ENCODE measurements at regions not wholly inside any gene's neighbourhood (a gene's known extent, or its start where the extent isn't known, plus 50 kb on each side); places are given as distances from the start of the nearest gene placed in this dataset.

DNA sequence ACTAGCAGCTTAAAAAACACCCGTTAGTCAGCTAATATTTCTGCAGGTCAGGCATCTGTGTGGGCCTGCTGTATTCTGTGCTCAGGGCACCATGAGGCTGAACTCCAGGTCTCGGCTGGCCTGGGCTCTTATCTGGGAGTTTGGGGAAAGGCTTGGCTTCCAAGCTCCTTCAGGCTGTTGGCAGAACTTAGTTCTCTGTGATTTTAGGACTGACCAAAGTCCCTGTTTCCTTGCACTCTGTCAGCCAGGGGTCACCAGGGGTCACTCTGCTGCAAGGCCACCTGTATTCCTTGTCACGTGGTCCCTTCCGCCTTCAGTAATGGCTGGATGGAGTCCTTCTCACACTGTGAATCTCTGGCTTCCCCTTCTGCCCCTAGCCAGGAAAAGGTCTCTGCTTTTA is 586.4 kb downstream of the AACS start:
- no peaks in the 10 kb centered on the region for H3F3A ChIP-seq (ENCODE audit: insufficient read depth, low read length, poor library complexity, severe bottlenecking)
- no peaks in the 10 kb centered on the region for H4K20me1 ChIP-seq (ENCODE audit: insufficient read depth)
- H3K4me3 ChIP-seq (ENCODE audit: low read length): no peak overlapping the region
- TF ChIP-seq POLR2AphosphoS5 (IDR thresholded peaks at IDR 0.05) (no peak), EP300 (conservative IDR thresholded peaks at IDR 0.05; ENCODE audit: poor library complexity, severe bottlenecking) (no peak), RAD21 (conservative IDR thresholded peaks at IDR 0.05) (no peak), SMC3 (conservative IDR thresholded peaks at IDR 0.05; ENCODE audit: poor library complexity) (no peak), CTCF (IDR thresholded peaks at IDR 0.05; ENCODE audit: poor library complexity, severe bottlenecking) (no peak), EZH2 (IDR thresholded peaks at IDR 0.05; ENCODE audit: borderline replicate concordance, insufficient read depth, low read length, poor library complexity, severe bottlenecking) (no peak), MXI1 (conservative IDR thresholded peaks at IDR 0.05; ENCODE audit: poor library complexity, severe bottlenecking) (no peak), TAF1 (IDR thresholded peaks at IDR 0.05; ENCODE audit: low read depth) (no peak)
- TF ChIP-seq, protein P1, sequence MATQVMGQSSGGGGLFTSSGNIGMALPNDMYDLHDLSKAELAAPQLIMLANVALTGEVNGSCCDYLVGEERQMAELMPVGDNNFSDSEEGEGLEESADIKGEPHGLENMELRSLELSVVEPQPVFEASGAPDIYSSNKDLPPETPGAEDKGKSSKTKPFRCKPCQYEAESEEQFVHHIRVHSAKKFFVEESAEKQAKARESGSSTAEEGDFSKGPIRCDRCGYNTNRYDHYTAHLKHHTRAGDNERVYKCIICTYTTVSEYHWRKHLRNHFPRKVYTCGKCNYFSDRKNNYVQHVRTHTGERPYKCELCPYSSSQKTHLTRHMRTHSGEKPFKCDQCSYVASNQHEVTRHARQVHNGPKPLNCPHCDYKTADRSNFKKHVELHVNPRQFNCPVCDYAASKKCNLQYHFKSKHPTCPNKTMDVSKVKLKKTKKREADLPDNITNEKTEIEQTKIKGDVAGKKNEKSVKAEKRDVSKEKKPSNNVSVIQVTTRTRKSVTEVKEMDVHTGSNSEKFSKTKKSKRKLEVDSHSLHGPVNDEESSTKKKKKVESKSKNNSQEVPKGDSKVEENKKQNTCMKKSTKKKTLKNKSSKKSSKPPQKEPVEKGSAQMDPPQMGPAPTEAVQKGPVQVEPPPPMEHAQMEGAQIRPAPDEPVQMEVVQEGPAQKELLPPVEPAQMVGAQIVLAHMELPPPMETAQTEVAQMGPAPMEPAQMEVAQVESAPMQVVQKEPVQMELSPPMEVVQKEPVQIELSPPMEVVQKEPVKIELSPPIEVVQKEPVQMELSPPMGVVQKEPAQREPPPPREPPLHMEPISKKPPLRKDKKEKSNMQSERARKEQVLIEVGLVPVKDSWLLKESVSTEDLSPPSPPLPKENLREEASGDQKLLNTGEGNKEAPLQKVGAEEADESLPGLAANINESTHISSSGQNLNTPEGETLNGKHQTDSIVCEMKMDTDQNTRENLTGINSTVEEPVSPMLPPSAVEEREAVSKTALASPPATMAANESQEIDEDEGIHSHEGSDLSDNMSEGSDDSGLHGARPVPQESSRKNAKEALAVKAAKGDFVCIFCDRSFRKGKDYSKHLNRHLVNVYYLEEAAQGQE (IDR thresholded peaks at IDR 0.05; ENCODE audit: borderline replicate concordance): no peak
- H3K9ac ChIP-seq (ENCODE audit: low read length): no peak overlapping the region
- H3K79me2 ChIP-seq (replicated peaks; ENCODE audit: insufficient read depth, low read length): no peaks in the 10 kb centered on the region
- no peaks in the 10 kb centered on the region for H3K9me3 ChIP-seq (ENCODE audit: low read length)
- H3K36me3 ChIP-seq (ENCODE audit: insufficient read depth, low read length): no peaks in the 10 kb centered on the region
- H2AFZ ChIP-seq (ENCODE audit: low read depth, low read length): no peak overlapping the region
- no peak overlapping the region for H3K4me2 ChIP-seq (ENCODE audit: low read length)
- no peaks in the 10 kb centered on the region for H3K27me3 ChIP-seq (ENCODE audit: insufficient read depth, low read depth, low read length)
- H3K27ac ChIP-seq (ENCODE audit: low read length): no peak overlapping the region
- H3K9me2 ChIP-seq (ENCODE audit: insufficient read depth, low read length): no peaks in the 10 kb centered on the region

- no peaks in the 10 kb centered on the region for H3K27me3 ChIP-seq (ENCODE audit: insufficient read depth, low read depth, low read length)
- H3K36me3 ChIP-seq (ENCODE audit: insufficient read depth, low read length): no peaks in the 10 kb centered on the region
- no peaks in the 10 kb centered on the region for H4K20me1 ChIP-seq (ENCODE audit: insufficient read depth)
- no peaks in the 10 kb centered on the region for H3F3A ChIP-seq (ENCODE audit: insufficient read depth, low read length, poor library complexity, severe bottlenecking)
- H3K4me3 ChIP-seq (ENCODE audit: low read length): no peak overlapping the region
- H3K9me2 ChIP-seq (ENCODE audit: insufficient read depth, low read length): no peaks in the 10 kb centered on the region
- no peak overlapping the region for H3K27ac ChIP-seq (ENCODE audit: low read length)
- no peak overlapping the region for H3K9ac ChIP-seq (ENCODE audit: low read length)
- H2AFZ ChIP-seq (ENCODE audit: low read depth, low read length): no peak overlapping the region
- H3K4me2 ChIP-seq (ENCODE audit: low read length): no peak overlapping the region
- no peaks in the 10 kb centered on the region for H3K79me2 ChIP-seq (replicated peaks; ENCODE audit: insufficient read depth, low read length)
- no peaks in the 10 kb centered on the region for H3K9me3 ChIP-seq (ENCODE audit: low read length)
- TF ChIP-seq RAD21 (conservative IDR thresholded peaks at IDR 0.05) (no peak), POLR2AphosphoS5 (IDR thresholded peaks at IDR 0.05) (no peak), TAF1 (IDR thresholded peaks at IDR 0.05; ENCODE audit: low read depth) (no peak), EZH2 (IDR thresholded peaks at IDR 0.05; ENCODE audit: borderline replicate concordance, insufficient read depth, low read length, poor library complexity, severe bottlenecking) (no peak), SMC3 (conservative IDR thresholded peaks at IDR 0.05; ENCODE audit: poor library complexity) (no peak), EP300 (conservative IDR thresholded peaks at IDR 0.05; ENCODE audit: poor library complexity, severe bottlenecking) (no peak), CTCF (IDR thresholded peaks at IDR 0.05; ENCODE audit: poor library complexity, severe bottlenecking) (no peak), MXI1 (conservative IDR thresholded peaks at IDR 0.05; ENCODE audit: poor library complexity, severe bottlenecking) (no peak)
- TF ChIP-seq, protein P1 (IDR thresholded peaks at IDR 0.05; ENCODE audit: borderline replicate concordance): no peak
These were observed 587.4 kb downstream of the AACS start for GRCh38 chr12:125652681-125653080.
